ENCODE measurements at regions not wholly inside any gene's neighbourhood (a gene's known extent, or its start where the extent isn't known, plus 50 kb on each side); places are given as distances from the start of the nearest gene placed in this dataset.

GRCh38 chr13:34338102-34338501 lies 520.2 kb downstream of the RFC3 start:
- TF ChIP-seq POLR2A (IDR thresholded peaks at IDR 0.05) = no peak
- TF ChIP-seq POLR2AphosphoS5 (IDR thresholded peaks at IDR 0.05) = no peak
- no peak for TF ChIP-seq CTCF (IDR thresholded peaks at IDR 0.05)
- no peak for TF ChIP-seq EP300 (IDR thresholded peaks at IDR 0.05)
- Histone ChIP-seq H3K27me3 (no peaks in the 10 kb centered on the region), H3K9me3 (no peaks in the 10 kb centered on the region), H3K4me3 (no peak overlapping the region), H3K36me3 (no peaks in the 10 kb centered on the region), H3K4me1 (no peaks in the 10 kb centered on the region), H3K27ac (no peak overlapping the region)
- no peak for ATAC-seq
- WGBS, 2 donors (ENCODE audit: low coverage in 1 of 2) = 71 to 90% methylated on average over 1 of the region's 1 CpG

GRCh38 chr13:34340534-34340933 lies 522.6 kb downstream of the RFC3 start:
- Histone ChIP-seq H3K9me3 (no peaks in the 10 kb centered on the region), H3K27ac (no peak overlapping the region), H3K27me3 (no peaks in the 10 kb centered on the region), H3K4me3 (no peak overlapping the region), H3K4me1 (no peaks in the 10 kb centered on the region), H3K36me3 (no peaks in the 10 kb centered on the region)
- no peak for ATAC-seq
- no peak for TF ChIP-seq POLR2AphosphoS5 (IDR thresholded peaks at IDR 0.05)
- no peak for TF ChIP-seq POLR2A (IDR thresholded peaks at IDR 0.05)
- no peak for TF ChIP-seq EP300 (IDR thresholded peaks at IDR 0.05)
- TF ChIP-seq CTCF (IDR thresholded peaks at IDR 0.05) = no peak

- Histone ChIP-seq H3K9me3 (no peaks in the 10 kb centered on the region), H3K27me3 (no peaks in the 10 kb centered on the region), H3K4me1 (no peaks in the 10 kb centered on the region), H3K27ac (no peak overlapping the region), H3K4me3 (no peak overlapping the region), H3K36me3 (no peaks in the 10 kb centered on the region)
- TF ChIP-seq EP300 (IDR thresholded peaks at IDR 0.05) (no peak), CTCF (IDR thresholded peaks at IDR 0.05) (no peak), POLR2A (IDR thresholded peaks at IDR 0.05) (no peak), POLR2AphosphoS5 (IDR thresholded peaks at IDR 0.05) (no peak)
- ATAC-seq = no peak
- WGBS, 2 donors (ENCODE audit: low coverage in 1 of 2) = 86 to 100% methylated on average over 1 of the region's 1 CpG
These were observed 525.5 kb downstream of the RFC3 start for GRCh38 chr13:34343413-34343940.

- H3K9me3 ChIP-seq = no peaks in the 10 kb centered on the region
- no peaks in the 10 kb centered on the region for H3K27me3 ChIP-seq
- H3K36me3 ChIP-seq = no peaks in the 10 kb centered on the region
- no peak overlapping the region for H3K27ac ChIP-seq
- 78 to 92% methylated on average over 4 of the region's 4 CpGs for WGBS, 2 donors (ENCODE audit: low coverage in 1 of 2)
- ATAC-seq = no peak
- TF ChIP-seq POLR2A (IDR thresholded peaks at IDR 0.05) (no peak), POLR2AphosphoS5 (IDR thresholded peaks at IDR 0.05) (no peak), CTCF (IDR thresholded peaks at IDR 0.05) (no peak), EP300 (IDR thresholded peaks at IDR 0.05) (no peak)
- no peak overlapping the region for H3K4me3 ChIP-seq
- no peaks in the 10 kb centered on the region for H3K4me1 ChIP-seq
These were observed 526.9 kb downstream of the RFC3 start for GRCh38 chr13:34344816-34345215.

- Histone ChIP-seq H3K36me3 (no peaks in the 10 kb centered on the region), H3K27ac (no peak overlapping the region), H3K4me3 (no peak overlapping the region), H3K9me3 (no peaks in the 10 kb centered on the region), H3K27me3 (no peaks in the 10 kb centered on the region), H3K4me1 (no peaks in the 10 kb centered on the region)
- WGBS, 2 donors (ENCODE audit: low coverage in 1 of 2) = 71 to 75% methylated on average over 5 to 7 of the region's 7 CpGs
- TF ChIP-seq CTCF (IDR thresholded peaks at IDR 0.05) = no peak
- no peak for TF ChIP-seq POLR2AphosphoS5 (IDR thresholded peaks at IDR 0.05)
- no peak for TF ChIP-seq POLR2A (IDR thresholded peaks at IDR 0.05)
- TF ChIP-seq EP300 (IDR thresholded peaks at IDR 0.05) = no peak
- ATAC-seq = no peak
These were observed 527.5 kb downstream of the RFC3 start for GRCh38 chr13:34345258-34345965.

Measured in gastroesophageal sphincter (tissue), 4 donors.